Right atrium auricular region (tissue), 2 donors: ENCODE measurements at regions not wholly inside any gene's neighbourhood (a gene's known extent, or its start where the extent isn't known, plus 50 kb on each side); places are given as distances from the start of the nearest gene placed in this dataset.

Experiments
- DNase-seq: peaks from one replicate; pipeline ENCODE4 v3.0.0-alpha.2; 2019; ENCODE audit warnings: low spot score
- H3K27ac ChIP-seq, 2 donors: fragments of 200-600 bp; sonication (generic); 1 replicate in 1 of 2; 2 replicates in 1 of 2; pipeline ENCODE4 v1.5.1; 2016 to 2019
- H3K27me3 ChIP-seq, 2 donors: fragments of 200-600 bp; sonication (generic); one replicate each; pipeline versions ENCODE4 v1.5.1 to v1.6.0; 2017 to 2019
- H3K36me3 ChIP-seq: fragments of 200-600 bp; sonication (generic); one replicate; pipeline ENCODE4 v1.5.1; 2016
- H3K4me1 ChIP-seq, 2 donors: fragments of 200-600 bp; sonication (generic); one replicate each; pipeline versions ENCODE4 v1.5.1 to v1.6.0; 2017 to 2019
- H3K4me3 ChIP-seq, 2 donors: fragments of 200-600 bp; sonication (generic); 1 replicate in 1 of 2; 2 replicates in 1 of 2; pipeline ENCODE4 v1.5.1; 2017 to 2019; ENCODE audit warnings: mild to moderate bottlenecking in 1 of 2, moderate library complexity in 1 of 2
- H3K9me3 ChIP-seq, 2 donors: fragments of 200-600 bp; sonication (generic); one replicate each; pipeline ENCODE4 v1.5.1; 2019
- CTCF ChIP-seq, 2 donors: fragments of 200-600 bp; sonication (generic); IDR thresholded peaks; one replicate each; pipeline ENCODE4 v1.5.1; 2019; ENCODE audit warnings: antibody characterized with exemption in 2 of 2

- Histone ChIP-seq H3K4me1 (no peaks in the 10 kb centered on the region), H3K27ac (no peak overlapping the region), H3K36me3 (no peaks in the 10 kb centered on the region), H3K27me3 (no peaks in the 10 kb centered on the region), H3K9me3 (no peaks in the 10 kb centered on the region), H3K4me3 (no peak overlapping the region)
- no peak for TF ChIP-seq CTCF (IDR thresholded peaks at IDR 0.05)
- no peak for DNase-seq
Observed at GRCh38 chr3:86234506-86235254, 756.3 kb downstream of the VGLL3 start.

GRCh38 chr3:86230762-86231161 is 760.2 kb downstream of the VGLL3 start:
- TF ChIP-seq CTCF (IDR thresholded peaks at IDR 0.05): no peak

GRCh38 chr3:86229775-86230094 is 761.2 kb downstream of the VGLL3 start:
- Histone ChIP-seq H3K4me3 (no peak overlapping the region), H3K4me1 (no peaks in the 10 kb centered on the region), H3K27me3 (no peaks in the 10 kb centered on the region), H3K9me3 (no peaks in the 10 kb centered on the region), H3K36me3 (no peaks in the 10 kb centered on the region), H3K27ac (no peak overlapping the region)
- no peak for TF ChIP-seq CTCF (IDR thresholded peaks at IDR 0.05)
- DNase-seq: no peak

More at GRCh38 chr3:86230762-86231161, 760.2 kb downstream of the VGLL3 start:
- no peak for DNase-seq
- Histone ChIP-seq H3K4me3 (no peak overlapping the region), H3K9me3 (no peaks in the 10 kb centered on the region), H3K36me3 (no peaks in the 10 kb centered on the region), H3K27me3 (no peaks in the 10 kb centered on the region), H3K27ac (no peak overlapping the region), H3K4me1 (no peaks in the 10 kb centered on the region)

GRCh38 chr3:86229086-86229774 is 761.7 kb downstream of the VGLL3 start:
- Histone ChIP-seq H3K36me3 (no peaks in the 10 kb centered on the region), H3K4me3 (no peak overlapping the region), H3K27me3 (no peaks in the 10 kb centered on the region), H3K9me3 (no peaks in the 10 kb centered on the region), H3K27ac (no peak overlapping the region), H3K4me1 (no peaks in the 10 kb centered on the region)
- DNase-seq: no peak
- TF ChIP-seq CTCF (IDR thresholded peaks at IDR 0.05): no peak

- H3K27ac ChIP-seq: no peak overlapping the region
- no peak overlapping the region for H3K4me3 ChIP-seq
- no peaks in the 10 kb centered on the region for H3K4me1 ChIP-seq
- H3K9me3 ChIP-seq: no peaks in the 10 kb centered on the region
- H3K27me3 ChIP-seq: no peaks in the 10 kb centered on the region
- no peaks in the 10 kb centered on the region for H3K36me3 ChIP-seq
- no peak for TF ChIP-seq CTCF (IDR thresholded peaks at IDR 0.05)
- DNase-seq: no peak
Observed at GRCh38 chr3:86228101-86228500, 762.8 kb downstream of the VGLL3 start.
